HG03039 (cell line): ENCODE measurements at regions not wholly inside any gene's neighbourhood (a gene's known extent, or its start where the extent isn't known, plus 50 kb on each side); places are given as distances from the start of the nearest gene placed in this dataset.
"Not testable (repeated sequence)": the region's sequence is repeated elsewhere in the genome, so short reads cannot be mapped to it uniquely, and the experiment has no call there.

Source experiments
- ATAC-seq: cut with Tn5 transposase; IDR thresholded peaks from one replicate; pipeline ENCODE4 v1.9.1; 2021; ENCODE audit warnings: mild to moderate bottlenecking, moderate library complexity; ENCODE audit not compliant: unreplicated experiment

GRCh38 chr11:22920939-22921565, 60.8 kb upstream of the CCDC179 start:
- ATAC-seq: peak; percentile 79

- no peak for ATAC-seq
These were observed 62.4 kb upstream of the CCDC179 start for GRCh38 chr11:22922672-22923071.

GRCh38 chr11:22923561-22923960, 63.3 kb upstream of the CCDC179 start:
- no peak for ATAC-seq

- ATAC-seq: no peak
These were observed 66.1 kb upstream of the CCDC179 start for GRCh38 chr11:22926341-22926740.

GRCh38 chr11:22927793-22928192, 67.5 kb upstream of the CCDC179 start:
- ATAC-seq: no peak

GRCh38 chr11:22928207-22928917, 68.1 kb upstream of the CCDC179 start:
- no peak for ATAC-seq

- no peak for ATAC-seq
These were observed 70.7 kb upstream of the CCDC179 start for GRCh38 chr11:22930816-22931594.

- ATAC-seq: no peak
These were observed 78.4 kb upstream of the CCDC179 start for GRCh38 chr11:22938691-22939090.

GRCh38 chr11:22941544-22941943, 81.3 kb upstream of the CCDC179 start:
- not testable (repeated sequence) for ATAC-seq

GRCh38 chr11:22957786-22958185, 97.5 kb upstream of the CCDC179 start:
- no peak for ATAC-seq

- ATAC-seq: no peak
These were observed 114.0 kb upstream of the CCDC179 start for GRCh38 chr11:22974251-22974650.

- ATAC-seq: no peak
These were observed 115.9 kb upstream of the CCDC179 start for GRCh38 chr11:22976146-22976545.

GRCh38 chr11:22982903-22983302, 122.6 kb upstream of the CCDC179 start:
- no peak for ATAC-seq

GRCh38 chr11:22984045-22984444, 123.8 kb upstream of the CCDC179 start:
- no peak for ATAC-seq

GRCh38 chr11:22989371-22989770, 129.1 kb upstream of the CCDC179 start:
- ATAC-seq: no peak

- no peak for ATAC-seq
These were observed 130.9 kb upstream of the CCDC179 start for GRCh38 chr11:22991196-22991595.

- ATAC-seq: no peak
These were observed 146.5 kb upstream of the CCDC179 start for GRCh38 chr11:23006730-23007129.

GRCh38 chr11:23010790-23011335, 150.6 kb upstream of the CCDC179 start:
- no peak for ATAC-seq

GRCh38 chr11:23012930-23013329, 152.7 kb upstream of the CCDC179 start:
- no peak for ATAC-seq

GRCh38 chr11:23013509-23013908, 153.2 kb upstream of the CCDC179 start:
- no peak for ATAC-seq

GRCh38 chr11:23021287-23021863, 161.1 kb upstream of the CCDC179 start:
- peak; percentile 57 for ATAC-seq
